NCI-H2081 (cell line): ENCODE measurements at regions not wholly inside any gene's neighbourhood (a gene's known extent, or its start where the extent isn't known, plus 50 kb on each side); places are given as distances from the start of the nearest gene placed in this dataset.

Source experiments
- DNase-seq, 2 experiments: peaks; one replicate each; lab custom pipeline; 2025; lab: John Stamatoyannopoulos, UW

DNA sequence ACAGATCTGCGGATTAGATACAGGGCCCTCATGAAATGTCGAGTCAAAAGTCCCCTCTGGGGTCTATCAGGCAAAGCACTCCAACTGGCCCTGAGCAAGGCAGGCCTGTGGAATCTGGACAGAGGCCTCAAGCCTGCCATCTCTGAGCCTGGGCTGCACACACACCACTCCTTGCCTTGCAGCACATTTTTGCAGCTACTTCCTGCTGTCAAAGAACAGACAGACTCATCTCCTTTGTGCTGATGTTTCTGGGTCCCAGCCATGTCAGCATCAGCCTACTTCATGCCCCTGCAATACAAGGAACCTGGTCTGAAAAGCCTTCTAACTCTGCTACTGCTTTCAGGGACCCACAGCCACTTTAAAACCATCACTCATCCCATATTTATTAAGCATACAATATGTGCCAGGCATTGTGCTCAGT, 60.6 kb upstream of the IL12A start:
- no peak for DNase-seq

DNA sequence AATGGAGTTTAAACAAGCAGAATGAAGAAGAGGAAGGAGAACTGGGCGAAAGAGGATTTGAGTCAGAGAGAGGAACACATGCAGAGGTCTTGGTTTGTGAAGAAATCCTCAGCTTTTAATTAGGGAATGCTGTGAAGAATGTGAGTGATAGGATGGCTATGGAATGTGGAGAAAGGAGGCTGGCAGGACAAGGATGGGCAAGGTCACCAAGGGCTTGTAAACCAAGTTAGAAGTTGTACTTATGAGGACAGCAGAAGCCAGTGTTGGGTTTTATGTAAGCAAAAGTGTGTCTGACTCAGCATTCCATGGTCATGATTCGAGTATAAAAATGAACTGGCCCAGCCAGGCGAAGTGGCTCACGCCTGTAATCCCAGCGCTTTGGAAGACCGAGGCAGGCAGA, 60.0 kb upstream of the IL12A start:
- DNase-seq, result no peak

DNA sequence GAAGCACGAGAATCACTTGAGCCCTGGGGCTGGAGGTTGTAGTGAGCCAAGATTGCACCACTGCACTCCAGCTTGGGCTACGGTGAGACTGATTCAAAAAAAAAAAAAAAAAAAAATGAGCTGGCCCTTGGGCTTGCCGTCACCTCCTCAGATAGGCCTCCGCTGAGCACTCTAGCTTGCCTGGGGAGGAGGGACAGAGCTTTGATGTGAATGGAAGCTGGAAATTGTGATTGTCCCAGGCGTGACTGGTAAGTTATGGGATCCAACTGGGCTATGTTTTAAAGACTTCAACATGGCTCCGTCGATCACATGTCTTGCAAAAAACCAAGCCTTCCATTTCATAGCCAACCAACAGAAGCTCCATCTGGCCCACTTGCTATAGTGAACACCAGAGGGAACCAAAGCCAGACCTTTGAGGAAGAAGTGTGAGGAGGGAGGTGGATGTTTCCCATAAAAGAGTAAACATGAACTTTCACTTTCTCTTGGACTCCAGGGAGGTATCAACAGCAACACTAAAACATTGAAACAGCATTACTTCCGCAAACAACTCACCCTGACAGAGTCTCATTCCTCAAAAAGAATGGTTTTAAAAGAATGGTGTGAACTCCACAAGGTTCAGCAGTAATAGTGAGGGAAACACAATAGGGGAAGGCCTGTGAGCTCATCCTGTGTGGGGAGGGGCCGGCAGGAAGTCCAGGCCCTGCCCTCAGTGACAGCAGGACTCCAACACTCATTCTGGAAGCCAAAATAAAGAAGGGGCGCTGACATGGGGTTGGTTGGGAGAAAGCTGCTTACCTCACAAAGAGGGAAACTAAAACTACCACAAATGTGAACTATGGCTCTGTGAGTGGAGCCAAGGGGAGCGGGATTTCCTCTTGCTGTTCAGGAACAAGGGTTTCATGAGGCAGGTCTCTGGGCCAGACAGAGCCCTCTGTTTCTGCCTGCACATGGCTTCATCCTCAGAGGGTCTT, 59.2 kb upstream of the IL12A start:
- no peak for DNase-seq

DNA sequence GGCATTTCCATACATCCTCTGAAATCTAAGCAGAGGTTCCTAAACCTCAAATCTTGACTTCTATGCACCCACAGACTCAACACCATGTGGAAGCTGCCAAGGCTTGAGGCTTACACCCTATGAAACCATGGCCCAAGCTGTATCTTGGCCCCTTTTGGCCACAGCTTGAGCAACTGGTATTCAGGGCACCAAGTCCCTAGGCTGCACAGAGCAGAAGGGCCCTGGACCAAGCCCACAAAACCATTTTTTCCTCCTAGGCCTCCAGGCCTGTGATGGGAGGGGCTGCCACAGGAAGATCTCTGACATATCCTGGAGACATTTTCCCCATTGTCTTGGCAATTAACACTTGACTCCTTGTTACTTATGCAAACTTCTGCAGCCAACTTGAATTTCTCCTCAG, 54.4 kb upstream of the IL12A start:
- no peak for DNase-seq

DNA sequence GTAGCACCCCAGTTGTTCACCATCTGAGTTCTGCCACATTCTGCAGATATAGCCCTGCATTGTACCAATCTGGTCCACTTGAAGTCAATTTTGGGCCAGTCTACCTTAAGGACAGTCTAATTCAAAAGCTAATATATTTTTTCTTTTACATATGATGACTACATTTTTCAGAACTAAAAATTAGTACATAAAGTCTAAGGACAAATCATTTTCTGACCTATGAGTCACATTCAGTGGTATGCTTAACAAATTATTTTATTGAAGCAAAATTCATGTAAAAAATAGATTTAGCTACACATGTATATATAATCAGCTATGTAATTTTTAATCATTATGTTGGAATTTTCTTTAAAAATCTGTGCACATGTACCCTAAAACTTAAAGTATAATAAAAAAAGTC, 52.1 kb upstream of the IL12A start:
- no peak for DNase-seq

DNA sequence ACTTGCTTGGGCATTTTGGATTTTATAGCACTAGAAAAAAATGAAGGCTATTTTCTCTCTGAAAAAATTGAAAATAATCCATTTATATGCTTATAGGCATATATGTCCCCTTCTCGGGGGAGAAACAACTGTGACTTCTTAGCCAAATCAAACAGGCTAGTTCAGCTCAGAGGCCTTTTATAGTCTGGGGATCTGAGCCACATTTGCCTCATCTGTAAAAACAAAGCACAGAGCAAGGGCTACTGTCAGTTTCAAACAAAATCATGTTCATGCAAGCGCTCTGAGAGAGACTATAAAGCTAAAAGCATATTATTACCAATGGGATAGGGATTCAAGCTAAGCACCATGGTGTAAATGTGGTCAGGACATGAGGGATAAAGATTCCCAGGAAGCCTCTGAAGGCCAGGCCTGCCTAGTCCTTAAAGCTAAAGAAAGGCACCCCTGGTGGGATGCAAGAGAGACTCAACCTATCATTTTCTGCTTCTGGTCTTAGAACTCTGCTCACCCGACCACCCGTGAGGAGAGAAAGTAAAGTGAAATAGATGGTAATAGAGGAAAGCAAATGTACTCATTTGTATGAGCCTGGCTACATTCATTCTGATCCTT, 51.0 kb upstream of the IL12A start:
- DNase-seq, result no peak

DNA sequence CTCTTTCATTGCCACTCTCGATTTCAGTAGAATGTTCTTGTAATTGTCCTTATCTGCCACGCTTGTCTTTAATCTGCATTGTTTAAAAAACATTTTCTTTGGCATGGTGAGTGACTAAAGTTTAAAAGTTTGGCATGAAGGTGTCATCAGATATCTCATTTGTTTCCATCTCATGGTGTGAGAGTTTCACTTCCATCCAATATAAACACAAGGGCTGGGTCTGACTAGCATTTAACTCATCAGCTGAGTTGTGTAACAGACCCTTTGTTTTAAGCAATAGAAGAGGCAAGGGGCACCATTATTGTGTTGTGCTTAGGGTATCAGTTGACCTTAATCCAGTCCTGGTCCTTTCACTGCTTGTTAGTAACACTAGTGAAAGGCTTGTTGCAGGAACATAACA, 49.9 kb upstream of the IL12A start:
- DNase-seq, result no peak
